GM12878 (cell line): ENCODE measurements at regions not wholly inside any gene's neighbourhood (a gene's known extent, or its start where the extent isn't known, plus 50 kb on each side); places are given as distances from the start of the nearest gene placed in this dataset.

ENCODE experiments used
- ATAC-seq: fragments of 200-7000 bp; cut with Tn5 transposase; 3 replicates; pipeline ENCODE4 v1.9.1; 2020; ENCODE audit warnings: mild to moderate bottlenecking, moderate library complexity
- BruUV-seq: library from RNA; stranded (reverse); fragments of 400-500 nt; replicated peaks from 2 replicates; lab custom pipeline; 2021; lab: Mats Ljungman, UMichigan
- CTCF ChIA-PET: fragments of 300-600 bp; sonication (Branson Sonifier 250); formaldehyde crosslinking; extraction: SDS; loops from one replicate; lab custom pipeline; 2021; ENCODE audit warnings: inconsistent platforms; lab: Yijun Ruan, JAX
- POLR2A ChIA-PET: fragments of 350-600 bp; formaldehyde crosslinking; extraction: SDS; loops from one replicate; lab custom pipeline; 2021; ENCODE audit warnings: inconsistent platforms; lab: Charles Lee
- RAD21 ChIA-PET: fragments of 300-600 bp; sonication (Branson Sonifier 250); formaldehyde crosslinking; loops from one replicate; lab custom pipeline; 2023; ENCODE audit warnings: antibody characterized with exemption; ENCODE audit not compliant: unreplicated experiment; lab: Charles Lee
- SMC1A ChIA-PET: fragments of 300-600 bp; sonication (Branson Sonifier 250); formaldehyde crosslinking; loops from one replicate; lab custom pipeline; 2023; ENCODE audit not compliant: unreplicated experiment, uncharacterized antibody; lab: Charles Lee
- DNase-seq: peaks from one replicate; pipeline ENCODE4 v3.0.0-alpha.2; 2011; ENCODE audit warnings: low read depth, low spot score
- FAIRE-seq: peaks from 3 replicates; lab custom pipeline; 2011; peaks lifted over from hg19 to GRCh38; lab: Jason Lieb, UNC
- H2AFZ ChIP-seq: 2 replicates; pipeline ENCODE4 v1.6.0; 2011; ENCODE audit warnings: low read depth, low read length, control low read depth; ENCODE audit not compliant: control insufficient read depth
- H3K27ac ChIP-seq: 2 replicates; pipeline ENCODE4 v1.5.1; 2011; ENCODE audit warnings: control low read depth; ENCODE audit not compliant: control insufficient read depth, insufficient read depth
- H3K27me3 ChIP-seq, 2 experiments: replicated peaks in 1 of 2; 2 replicates each; pipeline versions ENCODE4 v1.6.0 to v1.6.1; 2011; ENCODE audit warnings: low read length in 1 of 2; ENCODE audit not compliant: control insufficient read depth in 2 of 2, insufficient read depth in 2 of 2
- H3K36me3 ChIP-seq, 2 experiments: 2 replicates each; pipeline ENCODE4 v1.5.1; 2011; ENCODE audit warnings: low read length in 1 of 2; ENCODE audit not compliant: control insufficient read depth in 2 of 2, insufficient read depth in 2 of 2
- H3K4me1 ChIP-seq: 2 replicates; pipeline ENCODE4 v1.6.1; 2011; ENCODE audit warnings: mild to moderate bottlenecking, low read length, moderate library complexity, mixed read lengths; ENCODE audit not compliant: control insufficient read depth, insufficient read depth
- H3K4me2 ChIP-seq: 2 replicates; pipeline ENCODE4 v1.6.0; 2011; ENCODE audit warnings: control low read depth; ENCODE audit not compliant: control insufficient read depth, insufficient read depth
- H3K4me3 ChIP-seq: fragments of 200-600 bp; sonication (generic); 2 replicates; pipeline ENCODE4 v1.5.1; 2016
- H3K79me2 ChIP-seq: 2 replicates; pipeline ENCODE4 v1.6.0; 2011; ENCODE audit warnings: low read length; ENCODE audit not compliant: control insufficient read depth, insufficient read depth
- H3K9ac ChIP-seq: 2 replicates; pipeline ENCODE4 v1.8.0; 2011; ENCODE audit warnings: low read length, control low read depth, mixed read lengths; ENCODE audit not compliant: control insufficient read depth, insufficient read depth
- H3K9me3 ChIP-seq: replicated peaks from 3 replicates; pipeline ENCODE4 v1.5.1; 2011; ENCODE audit warnings: mild to moderate bottlenecking, low read length; ENCODE audit not compliant: control insufficient read depth, insufficient read depth
- H4K20me1 ChIP-seq: 2 replicates; pipeline ENCODE4 v1.6.0; 2011; ENCODE audit not compliant: control insufficient read depth, insufficient read depth
- BRCA1 ChIP-seq: IDR thresholded peaks from 2 replicates; pipeline ENCODE4 v1.6.1; 2011; ENCODE audit warnings: low read depth, low read length, improper control_type of control experiment
- EP300 ChIP-seq, 2 experiments: fragments of 150-350 bp in 1 of 2; IDR thresholded peaks; 2 replicates each; pipeline ENCODE4 v1.6.1; 2011 to 2012; ENCODE audit warnings: low read depth in 2 of 2, low read length in 2 of 2, borderline replicate concordance in 1 of 2, improper control_type of control experiment in 1 of 2, inconsistent platforms in 1 of 2; ENCODE audit not compliant: control insufficient read depth in 1 of 2
- GABPA ChIP-seq: IDR thresholded peaks from 2 replicates; pipeline ENCODE4 v1.6.1; 2014; ENCODE audit warnings: antibody characterized with exemption, low read depth, mild to moderate bottlenecking, inconsistent platforms
- NFYB ChIP-seq: IDR thresholded peaks from 2 replicates; pipeline ENCODE4 v1.6.1; 2011; ENCODE audit warnings: low read depth, mild to moderate bottlenecking, low read length, improper control_type of control experiment, moderate library complexity; ENCODE audit not compliant: insufficient read depth
- NR2F1 ChIP-seq: fragments of 450-650 bp; conservative IDR thresholded peaks from 2 replicates; pipeline ENCODE4 v1.6.1; 2017; ENCODE audit warnings: mild to moderate bottlenecking
- RAD21 ChIP-seq: IDR thresholded peaks from 2 replicates; pipeline ENCODE4 v1.6.1; 2011; ENCODE audit warnings: mild to moderate bottlenecking, low read depth, low read length, moderate library complexity; ENCODE audit not compliant: insufficient read depth
- SPI1 ChIP-seq: IDR thresholded peaks from 2 replicates; pipeline ENCODE4 v1.6.1; 2011; ENCODE audit warnings: low read depth, mild to moderate bottlenecking, low read length, moderate library complexity, borderline replicate concordance; ENCODE audit not compliant: insufficient read depth
- SREBF2 ChIP-seq: IDR thresholded peaks from 2 replicates; pipeline ENCODE4 v1.6.1; 2012; ENCODE audit warnings: mild to moderate bottlenecking, low read length
- SUZ12 ChIP-seq: fragments of 200-600 bp; sonication (generic); IDR thresholded peaks from one replicate; pipeline ENCODE4 v1.6.1; 2018; ENCODE audit warnings: antibody characterized with exemption, mild to moderate bottlenecking; ENCODE audit not compliant: unreplicated experiment
- WGBS: methylation state at CpG from one replicate; pipeline ENCODE4 v1.1.6; 2016; ENCODE audit warnings: low lambda C conversion rate; ENCODE audit not compliant: insufficient replicate concordance, insufficient coverage; ENCODE audit errors: missing lambda C conversion rate; 5-methylcytosine and 5-hydroxymethylcytosine counted together
- in situ Hi-C: fragments of 300-500 bp; cut with MboI; formaldehyde crosslinking; loops from 9 replicates; pipeline ENCODE4 v1.14.3; 2018; ENCODE audit warnings: mixed read lengths
- intact Hi-C: fragments of 100-400 bp; cut with micrococcal nuclease; formaldehyde crosslinking; loops from one replicate; pipeline ENCODE4 v1.14.2; 2022; ENCODE audit not compliant: unreplicated experiment
- TF ChIP-seq, protein P1 (sequence below): IDR thresholded peaks from 2 replicates; pipeline ENCODE4 v1.6.1; 2012; ENCODE audit warnings: improper control_type of control experiment, low read depth, low read length; ENCODE audit not compliant: insufficient replicate concordance
- TF ChIP-seq, protein P2 (sequence below): fragments of 450-650 bp; IDR thresholded peaks from 2 replicates; pipeline ENCODE4 v1.6.1; 2016; ENCODE audit warnings: mild to moderate bottlenecking

- TF ChIP-seq NFYB (no peak), EP300 (IDR thresholded peaks at IDR 0.05; ENCODE audit: borderline replicate concordance in 1 of 2, control insufficient read depth in 1 of 2, low read depth in 2 of 2, low read length in 2 of 2) (no peak), SPI1 (no peak), NR2F1 (no peak)
Measured at GRCh38 chr7:155931396-155932085, 119.3 kb upstream of the SHH start (continued).

DNA sequence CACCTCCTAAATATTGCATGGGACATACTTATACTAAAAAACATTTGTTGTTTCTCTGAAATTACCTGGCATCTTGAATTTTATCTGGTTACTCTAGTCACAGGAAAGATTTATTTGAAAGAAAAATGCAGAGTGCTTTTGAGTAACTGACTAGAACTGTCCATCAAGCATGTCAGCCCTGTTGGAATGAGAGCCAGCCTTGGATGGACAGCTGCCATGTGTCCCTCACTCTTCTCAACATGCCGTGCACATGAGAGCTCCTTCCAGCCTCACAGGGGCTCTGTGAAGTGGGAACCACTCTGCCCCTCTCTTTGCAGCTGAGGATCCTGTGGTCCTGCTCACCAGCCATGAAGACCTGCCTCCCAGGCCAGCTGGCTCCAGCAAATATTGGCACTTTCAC is 118.3 kb upstream of the SHH start:
- H3K27ac ChIP-seq = no peak overlapping the region
- in situ Hi-C loops (no loop called here), intact Hi-C loops (no loop called here)
- H4K20me1 ChIP-seq = no peaks in the 10 kb centered on the region
- ATAC-seq = no peak
- ChIA-PET SMC1A (no interaction called here), POLR2A (no interaction called here), RAD21 (no interaction called here), CTCF (no interaction called here)
- H3K4me2 ChIP-seq = no peak overlapping the region
- H3K4me1 ChIP-seq = no peaks in the 10 kb centered on the region
- WGBS = 80% methylated on average over 1 of the region's 1 CpG
- BruUV-seq = no TSS peak
- no peaks in the 10 kb centered on the region for H3K79me2 ChIP-seq
- TF ChIP-seq, protein P1, sequence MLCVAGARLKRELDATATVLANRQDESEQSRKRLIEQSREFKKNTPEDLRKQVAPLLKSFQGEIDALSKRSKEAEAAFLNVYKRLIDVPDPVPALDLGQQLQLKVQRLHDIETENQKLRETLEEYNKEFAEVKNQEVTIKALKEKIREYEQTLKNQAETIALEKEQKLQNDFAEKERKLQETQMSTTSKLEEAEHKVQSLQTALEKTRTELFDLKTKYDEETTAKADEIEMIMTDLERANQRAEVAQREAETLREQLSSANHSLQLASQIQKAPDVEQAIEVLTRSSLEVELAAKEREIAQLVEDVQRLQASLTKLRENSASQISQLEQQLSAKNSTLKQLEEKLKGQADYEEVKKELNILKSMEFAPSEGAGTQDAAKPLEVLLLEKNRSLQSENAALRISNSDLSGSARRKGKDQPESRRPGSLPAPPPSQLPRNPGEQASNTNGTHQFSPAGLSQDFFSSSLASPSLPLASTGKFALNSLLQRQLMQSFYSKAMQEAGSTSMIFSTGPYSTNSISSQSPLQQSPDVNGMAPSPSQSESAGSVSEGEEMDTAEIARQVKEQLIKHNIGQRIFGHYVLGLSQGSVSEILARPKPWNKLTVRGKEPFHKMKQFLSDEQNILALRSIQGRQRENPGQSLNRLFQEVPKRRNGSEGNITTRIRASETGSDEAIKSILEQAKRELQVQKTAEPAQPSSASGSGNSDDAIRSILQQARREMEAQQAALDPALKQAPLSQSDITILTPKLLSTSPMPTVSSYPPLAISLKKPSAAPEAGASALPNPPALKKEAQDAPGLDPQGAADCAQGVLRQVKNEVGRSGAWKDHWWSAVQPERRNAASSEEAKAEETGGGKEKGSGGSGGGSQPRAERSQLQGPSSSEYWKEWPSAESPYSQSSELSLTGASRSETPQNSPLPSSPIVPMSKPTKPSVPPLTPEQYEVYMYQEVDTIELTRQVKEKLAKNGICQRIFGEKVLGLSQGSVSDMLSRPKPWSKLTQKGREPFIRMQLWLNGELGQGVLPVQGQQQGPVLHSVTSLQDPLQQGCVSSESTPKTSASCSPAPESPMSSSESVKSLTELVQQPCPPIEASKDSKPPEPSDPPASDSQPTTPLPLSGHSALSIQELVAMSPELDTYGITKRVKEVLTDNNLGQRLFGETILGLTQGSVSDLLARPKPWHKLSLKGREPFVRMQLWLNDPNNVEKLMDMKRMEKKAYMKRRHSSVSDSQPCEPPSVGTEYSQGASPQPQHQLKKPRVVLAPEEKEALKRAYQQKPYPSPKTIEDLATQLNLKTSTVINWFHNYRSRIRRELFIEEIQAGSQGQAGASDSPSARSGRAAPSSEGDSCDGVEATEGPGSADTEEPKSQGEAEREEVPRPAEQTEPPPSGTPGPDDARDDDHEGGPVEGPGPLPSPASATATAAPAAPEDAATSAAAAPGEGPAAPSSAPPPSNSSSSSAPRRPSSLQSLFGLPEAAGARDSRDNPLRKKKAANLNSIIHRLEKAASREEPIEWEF = no peak
- no peak for TF ChIP-seq RAD21
- TF ChIP-seq BRCA1 = no peak
- TF ChIP-seq SUZ12 = no peak
- TF ChIP-seq SREBF2 = no peak
- TF ChIP-seq, protein P2, sequence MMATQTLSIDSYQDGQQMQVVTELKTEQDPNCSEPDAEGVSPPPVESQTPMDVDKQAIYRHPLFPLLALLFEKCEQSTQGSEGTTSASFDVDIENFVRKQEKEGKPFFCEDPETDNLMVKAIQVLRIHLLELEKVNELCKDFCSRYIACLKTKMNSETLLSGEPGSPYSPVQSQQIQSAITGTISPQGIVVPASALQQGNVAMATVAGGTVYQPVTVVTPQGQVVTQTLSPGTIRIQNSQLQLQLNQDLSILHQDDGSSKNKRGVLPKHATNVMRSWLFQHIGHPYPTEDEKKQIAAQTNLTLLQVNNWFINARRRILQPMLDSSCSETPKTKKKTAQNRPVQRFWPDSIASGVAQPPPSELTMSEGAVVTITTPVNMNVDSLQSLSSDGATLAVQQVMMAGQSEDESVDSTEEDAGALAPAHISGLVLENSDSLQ = no peak
- TF ChIP-seq GABPA = no peak
- H3K9me3 ChIP-seq = no peaks in the 10 kb centered on the region
- H3K4me3 ChIP-seq = no peak overlapping the region
- no peak overlapping the region for H2AFZ ChIP-seq
- H3K27me3 ChIP-seq = peaks cover 0 to 2% of the 10 kb centered on the region in 2 experiments; a peak in 2 of 4 replicates
- no peak for DNase-seq
- FAIRE-seq = no peak
- no peaks in the 10 kb centered on the region for H3K36me3 ChIP-seq
- H3K9ac ChIP-seq = no peak overlapping the region
